Fibroblast of the conjunctiva (primary cell): ENCODE measurements at regions not wholly inside any gene's neighbourhood (a gene's known extent, or its start where the extent isn't known, plus 50 kb on each side); places are given as distances from the start of the nearest gene placed in this dataset.

Experiments
- DNase-seq: peaks from one replicate; pipeline ENCODE4 v3.0.0-alpha.2; 2010; ENCODE audit warnings: low read depth

DNA sequence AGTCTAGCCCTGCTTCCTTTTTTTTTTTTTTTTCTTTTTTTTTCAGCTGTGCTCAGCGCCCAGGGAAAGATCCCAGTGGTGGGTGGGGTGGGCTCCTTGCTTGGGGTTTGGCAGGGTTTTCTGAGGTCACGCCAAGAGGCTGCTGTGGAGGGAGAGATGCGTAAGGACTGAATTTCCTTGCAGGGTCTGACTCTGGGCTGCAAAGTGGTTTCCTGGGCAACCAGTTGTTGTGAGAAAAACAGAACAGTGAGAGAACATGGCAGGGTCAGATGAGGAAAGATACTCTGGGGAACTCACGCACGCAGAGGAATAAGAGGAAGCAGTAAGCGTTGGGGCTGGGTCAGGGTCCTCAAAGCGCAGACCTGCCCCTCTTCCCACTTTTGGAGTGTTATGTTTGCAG is 119.5 kb downstream of the IRF8 start:
- no peak for DNase-seq

DNA sequence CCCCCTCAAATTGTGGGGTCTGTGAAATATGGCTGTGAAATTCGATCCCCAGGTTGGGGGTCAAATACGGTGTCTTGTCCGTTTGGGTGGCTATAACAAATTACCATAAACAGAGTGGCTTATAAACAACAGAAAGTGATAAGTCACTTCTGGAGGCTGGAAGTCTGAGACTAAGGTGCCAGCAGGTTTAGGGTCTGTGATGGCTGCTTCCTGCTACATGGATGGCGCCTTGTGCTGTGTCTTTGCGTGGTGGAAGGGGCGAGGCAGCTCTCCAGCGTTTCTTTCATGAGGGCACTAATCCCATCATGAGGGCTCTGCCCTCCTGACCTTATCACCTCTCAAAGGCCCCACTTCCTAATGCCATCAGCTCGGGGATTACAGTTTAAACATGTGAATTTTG is 120.0 kb downstream of the IRF8 start:
- no peak for DNase-seq

DNA sequence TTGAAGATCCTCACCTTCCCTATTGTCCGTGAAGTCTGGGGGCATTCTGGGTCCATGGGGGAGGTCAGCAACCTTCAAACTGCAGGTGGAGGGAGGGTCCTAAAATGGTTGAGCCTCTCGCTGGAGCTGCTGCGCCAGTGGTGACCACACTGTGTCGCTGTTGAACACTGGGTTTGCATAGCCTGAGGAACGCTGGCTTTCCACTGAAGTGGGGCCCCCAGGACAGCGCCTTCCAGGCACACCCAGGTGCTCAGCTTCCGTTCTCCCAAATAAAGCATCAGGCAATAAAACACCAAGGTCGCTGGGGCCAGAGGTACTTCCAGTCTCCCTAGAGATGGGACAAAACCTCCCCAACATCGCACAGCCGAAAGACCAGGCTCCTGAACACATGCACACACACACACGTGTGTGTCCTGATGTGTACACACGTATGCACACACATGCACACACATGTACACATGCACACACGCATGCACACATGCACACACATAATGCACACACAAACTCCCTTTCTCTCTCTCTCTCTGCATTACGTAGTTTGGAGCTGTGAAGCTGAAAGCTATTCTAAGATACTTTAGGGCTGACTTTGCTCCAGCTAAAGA is 120.6 kb downstream of the IRF8 start:
- DNase-seq, result no peak

DNA sequence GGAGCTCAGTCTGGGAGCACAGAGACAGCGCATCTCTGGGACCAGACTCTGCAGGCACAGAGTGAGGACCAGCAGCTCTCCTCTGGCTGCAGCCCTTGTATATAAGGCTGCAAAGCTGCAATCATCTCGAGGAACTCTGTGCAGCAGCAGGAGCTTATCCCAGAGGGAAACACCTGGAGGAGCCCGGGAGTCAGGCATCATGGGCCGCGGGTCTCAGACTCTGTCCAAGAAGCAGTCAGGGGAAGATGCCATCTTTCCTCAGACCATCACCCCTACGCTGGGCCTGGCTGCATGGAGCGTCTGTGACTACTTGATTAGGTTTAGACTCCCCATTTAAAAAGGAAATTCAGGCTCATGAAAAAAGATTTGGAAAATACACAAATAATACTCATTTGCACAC is 122.0 kb downstream of the IRF8 start:
- DNase-seq, result no peak

DNA sequence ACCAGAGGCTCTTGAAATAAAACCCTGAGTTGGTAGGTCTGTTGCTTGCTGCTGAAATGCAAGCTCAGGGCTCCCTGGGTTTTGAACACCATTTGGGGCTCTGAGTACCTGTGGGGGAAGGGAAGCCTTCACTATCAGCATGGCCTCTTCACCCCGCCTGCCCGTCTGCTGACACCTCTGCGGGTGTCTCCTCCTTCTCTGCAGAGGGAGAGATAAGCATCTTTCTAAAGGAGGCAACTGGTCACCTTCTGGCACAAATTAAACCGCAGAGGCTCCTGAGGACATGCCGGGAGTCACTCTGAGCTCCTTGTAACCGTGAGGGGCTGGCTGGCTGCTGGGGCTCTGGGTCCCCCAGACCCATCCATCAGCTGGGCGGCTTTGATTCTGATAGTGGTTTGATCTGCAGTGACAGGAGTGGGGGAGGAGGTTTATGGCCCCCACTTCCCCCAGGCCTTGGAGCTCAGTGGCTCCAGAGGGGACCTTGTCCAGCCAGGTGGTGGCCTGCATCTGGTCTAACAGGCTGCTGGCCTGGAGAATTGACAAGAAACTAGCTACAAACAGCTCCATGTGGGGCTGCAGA is 123.5 kb downstream of the IRF8 start:
- no peak for DNase-seq

DNA sequence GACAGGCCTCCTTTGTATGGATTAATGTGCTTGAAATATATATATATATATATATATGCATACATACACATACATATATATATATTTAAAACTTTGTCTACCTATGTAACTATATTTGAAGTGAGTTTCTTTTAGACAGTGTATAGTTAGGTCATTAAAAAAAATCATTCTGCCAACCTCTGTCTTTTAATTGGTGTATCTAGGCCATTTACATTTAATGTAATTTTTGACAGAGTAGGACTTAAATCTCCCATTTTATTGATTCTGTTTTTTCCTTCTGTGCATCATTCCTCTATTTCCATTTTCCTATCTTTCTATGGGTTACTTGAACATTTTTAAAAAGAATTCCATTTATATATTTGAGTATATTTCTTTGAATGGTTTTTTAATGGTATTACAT is 125.2 kb downstream of the IRF8 start:
- no peak for DNase-seq

DNA sequence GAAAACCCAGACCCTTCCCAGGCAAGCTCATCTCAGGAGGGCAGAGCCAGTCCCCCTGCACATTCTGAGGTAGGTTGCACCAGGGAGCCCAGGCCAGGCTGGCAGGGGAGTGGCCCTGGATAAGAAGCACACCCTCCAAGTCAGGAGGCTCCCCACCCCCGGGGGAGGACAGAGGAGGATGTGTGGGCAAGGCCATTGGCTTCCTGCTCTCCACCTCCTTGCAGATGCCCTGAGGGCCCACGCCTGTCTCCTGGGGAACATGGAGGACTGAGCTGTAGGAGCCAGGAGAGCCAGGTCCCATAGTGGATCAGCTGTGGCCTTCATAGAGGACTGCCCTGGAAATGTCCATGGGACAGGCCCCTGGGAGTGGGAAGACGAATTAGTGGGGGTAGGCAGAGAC is 126.7 kb downstream of the IRF8 start:
- no peak for DNase-seq

DNA sequence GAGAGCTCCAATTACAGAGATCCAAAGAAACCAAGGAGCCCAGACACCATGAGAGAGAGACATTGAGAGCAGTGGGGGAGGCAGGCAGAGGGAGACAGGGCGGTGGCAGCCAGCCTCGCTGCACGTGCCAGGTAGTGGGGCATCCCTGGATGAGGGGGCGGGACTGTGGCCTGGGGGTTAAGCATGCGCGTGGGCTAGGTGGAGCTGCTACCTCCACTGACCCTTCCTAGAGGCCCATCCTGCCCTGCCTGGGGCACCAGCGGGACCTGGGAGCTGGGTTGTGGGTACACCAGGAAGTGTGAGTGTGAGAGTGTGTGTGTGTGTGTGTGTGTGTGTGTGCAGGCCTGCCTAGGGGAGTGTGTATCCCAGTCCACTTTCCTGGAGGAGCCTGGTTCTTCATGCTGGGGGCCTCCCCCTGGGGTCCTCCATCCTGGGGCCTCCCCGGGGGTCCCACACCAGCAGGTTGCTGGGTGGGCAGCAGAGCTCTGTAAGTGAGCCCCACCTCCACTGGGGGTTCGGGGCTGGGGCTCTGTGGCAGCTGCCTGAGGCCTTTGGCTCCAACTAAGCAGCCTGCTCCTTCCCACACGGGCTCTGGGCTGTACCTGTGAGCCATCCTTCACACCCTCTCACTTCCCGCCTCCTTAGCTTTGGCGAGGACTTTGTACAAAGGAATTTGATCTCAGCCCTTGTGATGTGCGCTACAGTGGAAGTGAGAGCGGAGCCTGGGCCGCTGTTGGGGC is 127.4 kb downstream of the IRF8 start:
- DNase-seq, result no peak

DNA sequence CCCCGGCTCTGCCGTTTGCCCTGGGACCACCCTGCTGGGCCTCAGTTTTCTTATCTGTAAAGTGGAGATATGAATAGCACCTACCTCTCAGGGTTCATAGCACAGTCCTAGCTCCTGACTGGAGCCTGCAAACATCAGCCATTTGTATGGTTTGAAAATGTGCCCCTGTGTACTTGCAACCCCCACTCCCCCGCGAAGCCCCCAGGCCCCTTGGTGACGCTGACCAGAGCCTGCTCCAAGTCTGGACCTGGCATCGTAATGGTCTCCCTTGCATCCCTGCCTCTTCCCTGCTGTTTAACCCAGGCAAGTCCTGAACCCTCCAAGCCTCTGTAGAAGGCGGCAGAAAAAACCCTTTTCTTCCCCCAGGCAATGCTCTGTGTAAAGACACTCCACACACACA is 128.0 kb downstream of the IRF8 start:
- no peak for DNase-seq

DNA sequence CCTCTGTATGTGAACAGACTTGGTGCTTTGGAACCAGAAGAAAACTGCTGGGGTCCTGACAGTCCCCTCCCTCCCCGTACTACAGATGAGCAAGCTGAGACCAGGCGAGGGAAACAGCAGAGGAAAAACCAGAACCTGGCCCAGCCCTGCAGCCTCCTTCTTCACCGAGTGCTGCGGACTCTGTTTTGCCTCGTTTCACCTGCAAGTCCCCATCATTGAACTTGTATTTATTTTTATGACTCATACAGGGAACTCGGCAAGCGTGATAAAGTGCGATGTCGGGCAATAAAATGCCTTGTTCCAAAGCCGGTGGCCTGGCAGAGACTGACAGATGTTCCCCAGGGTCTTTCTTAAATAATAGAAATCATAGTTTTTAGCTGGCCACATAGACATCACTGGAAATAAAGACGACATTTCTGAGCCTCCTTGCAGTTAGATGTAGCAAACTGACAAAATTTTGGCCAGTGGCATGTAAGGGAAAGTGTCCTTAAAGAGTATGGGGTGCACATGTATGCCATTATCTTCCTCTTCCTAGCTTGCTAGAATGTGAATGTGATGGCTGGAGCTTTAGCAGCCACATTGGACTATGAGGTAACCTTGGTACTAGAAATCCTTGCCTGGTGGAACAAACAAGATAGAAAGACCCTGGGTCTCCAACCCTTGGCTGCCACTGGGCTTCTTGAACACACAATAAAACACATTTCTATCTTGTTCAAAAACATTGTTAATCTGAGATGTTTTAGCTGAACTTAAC is 128.6 kb downstream of the IRF8 start:
- DNase-seq, result no peak

DNA sequence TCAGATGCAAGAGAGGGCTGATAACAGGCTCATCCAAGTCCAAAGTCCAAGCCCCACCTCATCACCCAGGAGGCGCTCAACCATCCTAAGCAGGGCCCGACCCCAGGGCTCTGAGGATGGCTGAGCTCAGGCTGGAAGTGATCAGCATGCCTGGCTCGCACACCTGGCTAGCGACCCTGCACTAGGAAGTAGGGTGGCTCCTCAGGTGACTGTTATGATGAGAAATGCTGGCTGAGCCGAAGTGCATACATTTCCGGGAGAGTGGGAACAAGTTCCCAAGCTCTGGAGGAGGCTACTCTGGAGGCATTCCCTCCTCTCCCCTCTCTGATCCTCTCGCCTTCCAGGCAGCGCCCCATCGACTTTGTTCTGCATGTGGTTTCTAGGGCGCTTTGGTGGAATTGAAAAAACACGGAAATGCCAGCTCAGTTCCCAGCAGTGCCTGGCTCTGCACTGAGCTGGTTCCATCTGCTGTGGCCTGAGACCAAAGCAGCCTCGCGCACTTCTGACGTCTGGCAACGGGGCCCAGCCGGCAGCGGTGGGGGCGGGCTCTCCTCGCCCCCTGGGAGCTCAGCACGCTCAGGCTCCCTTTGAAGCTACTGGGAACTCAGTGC is 130.3 kb downstream of the IRF8 start:
- no peak for DNase-seq

DNA sequence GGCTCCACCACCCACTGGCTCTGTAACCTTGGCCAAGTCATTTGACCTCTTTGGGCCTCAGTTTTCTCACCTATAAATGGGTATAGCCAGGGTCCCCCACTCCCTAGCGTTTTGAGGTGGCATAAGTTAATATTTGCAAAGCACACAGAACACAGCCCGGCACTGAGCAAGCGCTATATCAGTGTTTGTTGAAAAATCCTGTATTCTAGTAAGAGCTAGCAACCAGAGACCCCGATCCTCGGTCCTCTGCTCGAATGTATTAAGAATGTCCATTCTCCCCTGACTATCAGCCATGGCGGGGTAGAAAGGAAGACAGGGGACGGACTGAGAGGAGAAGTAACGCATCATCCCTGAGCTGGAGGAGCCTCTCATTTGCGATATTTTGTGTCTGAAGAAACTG is 131.2 kb downstream of the IRF8 start:
- no peak for DNase-seq

DNA sequence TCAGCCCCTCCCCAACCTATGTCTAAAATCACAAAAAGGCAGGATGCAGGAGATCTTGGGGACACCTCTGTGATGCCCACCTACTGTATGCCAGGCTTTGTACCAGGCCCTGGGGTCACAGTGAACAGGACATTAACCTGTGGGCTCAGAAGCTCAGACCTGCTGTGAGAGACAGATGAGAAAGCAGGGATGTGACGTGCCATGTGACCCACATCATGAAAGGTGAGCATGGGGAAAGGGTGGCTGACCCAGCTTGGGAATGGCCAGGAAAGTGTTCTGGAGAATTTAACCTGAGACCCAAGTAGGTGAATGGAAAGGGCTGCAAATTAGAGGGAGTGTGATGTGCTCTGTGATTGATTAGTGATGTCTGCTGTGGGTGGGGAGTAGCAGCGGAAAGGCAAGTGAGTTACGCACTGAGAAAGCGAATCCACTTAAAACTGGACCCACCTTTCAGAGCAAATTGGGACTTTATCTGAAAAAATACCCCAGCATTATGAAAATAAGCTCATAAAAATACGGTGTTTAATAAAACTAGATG is 132.2 kb downstream of the IRF8 start:
- DNase-seq, result no peak

DNA sequence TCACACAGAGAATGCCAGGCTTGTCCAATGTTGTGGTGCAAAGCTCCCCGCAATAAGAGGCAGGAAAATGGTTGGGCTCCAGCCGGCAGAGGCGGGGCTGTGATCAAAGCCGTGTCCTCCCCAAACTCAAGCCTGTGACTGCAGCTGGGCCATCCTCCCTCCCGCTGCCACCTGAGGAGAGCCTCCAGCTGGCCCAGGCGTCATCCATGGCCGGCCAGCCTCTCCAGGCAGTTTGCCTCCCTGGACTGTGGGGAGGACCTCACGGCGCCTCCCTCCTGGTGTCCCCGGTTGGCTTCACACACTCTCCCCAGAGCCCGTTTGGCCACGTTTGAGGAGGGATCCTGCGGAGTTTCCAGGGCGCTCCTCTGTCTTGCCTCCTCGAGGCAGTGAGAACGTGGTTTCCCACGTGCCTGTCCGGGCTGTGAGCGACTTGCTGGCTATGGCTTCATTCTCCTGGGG is 134.1 kb downstream of the IRF8 start:
- no peak for DNase-seq

DNA sequence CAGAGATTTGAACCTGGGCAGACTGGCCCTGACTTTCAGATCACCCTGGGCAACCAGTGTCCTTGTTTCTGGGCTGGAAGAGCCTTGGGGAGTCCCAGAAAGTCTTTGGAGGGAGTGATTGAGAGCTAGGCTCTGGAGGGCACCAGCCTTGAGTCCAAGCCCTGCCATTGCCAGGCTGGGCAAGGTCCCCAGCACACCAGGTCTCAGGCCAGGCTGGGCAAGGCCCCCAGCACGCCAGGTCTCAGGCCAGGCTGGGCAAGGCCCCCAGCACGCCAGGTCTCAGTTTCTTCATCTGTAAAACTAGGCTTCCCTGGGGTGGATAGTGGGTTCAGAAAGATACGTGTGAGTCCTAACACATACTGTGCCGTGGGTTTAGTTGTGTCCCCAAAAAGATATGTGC is 135.0 kb downstream of the IRF8 start:
- DNase-seq, result no peak

DNA sequence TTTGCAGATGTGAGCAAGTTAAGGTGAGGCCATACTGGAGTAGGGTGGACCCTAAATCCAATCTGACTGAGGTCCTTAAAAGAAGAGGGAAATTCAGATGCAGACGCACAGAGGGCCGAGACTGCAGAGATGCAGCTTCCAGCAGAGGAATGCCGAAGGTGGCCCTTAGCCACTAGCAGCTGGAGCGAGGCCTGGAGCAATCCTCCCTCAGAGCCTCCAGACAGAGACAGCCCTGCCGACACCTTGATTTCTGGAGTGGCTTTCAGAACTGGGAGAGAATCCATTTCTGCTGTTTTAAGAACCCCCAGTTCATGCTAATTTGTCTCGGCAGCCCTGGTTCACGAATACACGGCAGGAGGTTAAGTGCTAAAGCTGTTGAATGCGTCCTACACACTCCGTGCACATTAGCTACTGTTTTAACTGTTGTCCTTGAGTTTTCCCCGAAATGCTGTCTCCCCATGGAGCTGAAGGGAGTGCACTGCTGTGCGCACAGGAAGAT is 135.5 kb downstream of the IRF8 start:
- DNase-seq, result no peak

DNA sequence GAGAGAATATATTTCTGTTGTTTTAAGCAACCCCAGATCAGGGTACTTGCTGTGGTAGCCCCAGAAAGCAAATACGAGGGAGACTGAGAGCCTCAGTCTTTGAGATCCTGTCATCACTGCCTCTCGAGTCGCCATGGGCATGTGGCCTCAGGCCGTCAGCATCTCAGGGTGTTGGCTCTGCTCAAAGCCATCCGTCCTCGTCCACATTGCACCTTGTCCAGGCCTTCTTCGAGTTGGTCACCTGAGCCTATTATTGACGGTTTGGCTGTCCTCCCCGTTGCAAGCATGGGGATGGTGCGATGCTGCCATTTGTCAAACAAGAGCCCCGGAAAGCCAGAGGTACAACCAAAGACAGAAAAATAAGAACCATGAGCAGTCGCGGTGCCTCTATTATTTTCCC is 136.9 kb downstream of the IRF8 start:
- no peak for DNase-seq

DNA sequence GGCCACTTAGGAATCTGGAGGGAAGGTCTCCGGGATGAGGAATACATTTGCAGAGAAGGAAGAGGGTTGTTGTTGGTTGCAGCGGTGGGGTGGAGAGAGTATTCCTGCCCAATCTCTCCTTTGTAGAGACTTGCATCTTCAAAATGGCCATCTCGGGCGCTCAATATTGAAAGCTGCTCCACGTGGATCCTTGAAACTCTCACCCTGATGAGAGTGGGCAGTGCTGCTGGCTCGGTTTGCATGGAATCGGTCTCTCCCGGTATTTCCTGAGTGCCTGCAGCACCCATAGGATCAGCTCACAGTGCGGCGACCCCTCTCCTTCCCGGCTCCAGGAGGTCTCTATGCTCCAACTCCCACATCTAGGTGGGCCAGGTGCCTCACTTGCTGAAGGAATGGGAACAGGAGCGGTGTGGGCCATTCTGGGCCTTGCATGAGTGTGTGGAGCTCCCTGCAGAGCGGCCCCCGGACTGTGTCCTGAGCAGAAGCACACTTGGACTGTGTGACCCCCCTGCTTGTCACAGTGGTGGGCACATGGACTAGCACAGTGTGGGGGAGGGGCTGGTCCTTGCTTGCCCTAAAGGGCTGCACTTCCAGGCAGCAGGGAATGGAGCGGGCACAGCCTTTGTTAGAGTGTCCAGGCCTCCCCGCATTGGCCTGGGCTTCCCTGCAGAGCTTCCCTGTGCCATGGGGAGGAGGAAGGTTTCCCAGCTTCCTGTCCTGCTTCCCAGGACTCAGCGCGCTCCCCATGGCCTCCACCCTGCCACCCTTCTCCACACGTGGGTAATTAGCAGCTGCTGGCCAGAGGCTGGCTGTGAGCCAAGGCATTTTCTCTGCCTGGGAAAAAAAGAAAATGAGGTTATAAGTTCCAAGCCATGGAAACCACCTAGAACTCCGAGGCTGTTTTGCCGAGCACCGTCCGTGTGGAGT is 139.3 kb downstream of the IRF8 start:
- no peak for DNase-seq

DNA sequence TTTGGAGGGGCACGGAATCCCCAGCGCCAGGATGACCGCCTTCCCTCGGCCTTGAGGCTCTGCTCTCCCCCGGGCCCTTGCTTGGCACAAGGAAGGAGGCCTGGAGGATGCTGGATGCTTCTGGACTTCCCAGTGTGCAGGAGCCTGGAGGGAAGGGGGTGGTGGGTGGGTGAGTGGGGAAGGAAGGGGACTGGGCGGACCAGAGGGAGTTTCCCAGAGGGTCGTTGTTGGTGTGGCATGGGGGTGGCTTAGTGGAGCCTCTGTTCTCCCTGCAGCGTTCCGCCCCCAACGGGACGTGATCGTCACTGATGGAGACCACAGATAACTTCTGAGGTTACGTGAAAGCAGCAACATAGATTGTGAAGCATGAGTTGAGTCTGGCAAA is 140.0 kb downstream of the IRF8 start:
- DNase-seq, result no peak

DNA sequence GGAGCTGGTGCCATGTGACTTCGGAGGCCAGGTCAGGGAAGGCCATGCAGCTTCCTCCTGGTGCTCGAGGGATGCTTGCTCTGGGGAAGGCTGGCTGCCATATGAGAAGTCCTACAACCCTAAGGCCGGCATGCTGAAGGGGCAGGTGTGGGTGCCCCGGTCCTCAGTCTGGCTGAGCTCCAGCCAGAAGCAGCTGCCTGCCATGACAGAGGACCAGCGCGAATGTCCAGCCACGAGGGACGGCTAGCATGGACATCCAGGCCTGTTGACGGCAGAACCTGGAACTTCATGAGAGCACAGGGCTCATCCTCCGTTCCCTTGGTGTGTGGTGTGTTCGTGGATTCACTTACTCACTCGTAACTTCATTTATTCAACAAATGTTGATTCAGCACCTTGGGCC is 140.6 kb downstream of the IRF8 start:
- no peak for DNase-seq

DNA sequence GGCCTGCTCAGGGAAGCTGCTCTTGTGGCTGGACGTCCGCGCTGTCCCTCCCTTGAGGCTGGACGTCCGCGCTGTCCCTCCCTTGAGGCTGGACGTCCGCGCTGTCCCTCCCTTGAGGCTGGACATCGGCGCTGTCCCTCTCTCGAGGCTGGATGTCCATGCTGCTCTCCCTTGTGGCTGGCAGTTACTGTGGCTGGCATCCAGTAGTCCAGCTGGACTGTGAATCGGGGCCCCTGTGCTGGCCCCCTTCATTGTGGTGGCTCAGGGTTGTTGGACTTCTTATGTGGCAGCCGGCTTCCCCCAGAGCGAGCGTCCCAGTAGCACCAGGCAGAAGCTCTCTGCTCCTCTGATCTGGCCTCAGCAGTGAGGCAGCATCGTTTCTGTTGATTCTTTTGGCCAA is 141.5 kb downstream of the IRF8 start:
- no peak for DNase-seq
